Esophagus muscularis mucosa (tissue), 4 donors: ENCODE measurements at regions not wholly inside any gene's neighbourhood (a gene's known extent, or its start where the extent isn't known, plus 50 kb on each side); places are given as distances from the start of the nearest gene placed in this dataset.

Experiments
- DNase-seq: peaks from one replicate; pipeline ENCODE4 v3.0.0-alpha.2; 2017; ENCODE audit errors: extremely low spot score
- H3K27ac ChIP-seq, 4 donors: fragments of 200-600 bp; sonication (generic); replicated peaks in 1 of 4; 1 replicate in 3 of 4; 2 replicates in 1 of 4; pipeline ENCODE4 v1.5.1; 2016 to 2019; ENCODE audit warnings: mild to moderate bottlenecking in 1 of 4
- H3K27me3 ChIP-seq, 4 donors: fragments of 200-600 bp; sonication (generic); one replicate each; pipeline versions ENCODE4 v1.5.1 to v1.6.0; 2016 to 2019
- H3K36me3 ChIP-seq, 4 donors: fragments of 200-600 bp; sonication (generic); one replicate each; pipeline ENCODE4 v1.5.1; 2016 to 2019
- H3K4me1 ChIP-seq, 4 donors: fragments of 200-600 bp; sonication (generic); one replicate each; pipeline ENCODE4 v1.5.1; 2016 to 2019
- H3K4me3 ChIP-seq, 4 donors: fragments of 200-600 bp; sonication (generic); 1 replicate in 2 of 4; 2 replicates in 2 of 4; pipeline ENCODE4 v1.5.1; 2016 to 2019; ENCODE audit warnings: mild to moderate bottlenecking in 4 of 4, moderate library complexity in 1 of 4
- H3K9me3 ChIP-seq, 4 donors: fragments of 200-600 bp; sonication (generic); 1 replicate in 3 of 4; 2 replicates in 1 of 4; pipeline ENCODE4 v1.5.1; 2016 to 2019
- CTCF ChIP-seq, 3 experiments: fragments of 200-600 bp in 2 of 3; fragments of 450-650 bp in 1 of 3; sonication (generic) in 2 of 3; IDR thresholded peaks; one replicate each; pipeline ENCODE4 v1.5.1; 2017 to 2019; ENCODE audit warnings: antibody characterized with exemption in 3 of 3, mild to moderate bottlenecking in 2 of 3, moderate library complexity in 1 of 3
- EP300 ChIP-seq: sonication (generic); formaldehyde crosslinking; IDR thresholded peaks from one replicate; pipeline ENCODE4 v1.6.1; 2017; ENCODE audit warnings: antibody characterized with exemption
- POLR2A ChIP-seq: fragments of 450-650 bp; IDR thresholded peaks from one replicate; pipeline ENCODE4 v1.6.1; 2017; ENCODE audit warnings: antibody characterized with exemption, moderate library complexity, mild to moderate bottlenecking, low read depth
- POLR2AphosphoS5 ChIP-seq, 2 donors: sonication (generic); formaldehyde crosslinking; IDR thresholded peaks; one replicate each; pipeline ENCODE4 v1.6.1; 2017; ENCODE audit warnings: antibody characterized with exemption in 2 of 2
- WGBS: methylation state at CpG from one replicate; pipeline ENCODE4 v1.1.5; 2018; 5-methylcytosine and 5-hydroxymethylcytosine counted together
- intact Hi-C: fragments of 100-400 bp; cut with DNase I; formaldehyde crosslinking; loops from one replicate; pipeline ENCODE4 v1.15.1; 2023

DNA sequence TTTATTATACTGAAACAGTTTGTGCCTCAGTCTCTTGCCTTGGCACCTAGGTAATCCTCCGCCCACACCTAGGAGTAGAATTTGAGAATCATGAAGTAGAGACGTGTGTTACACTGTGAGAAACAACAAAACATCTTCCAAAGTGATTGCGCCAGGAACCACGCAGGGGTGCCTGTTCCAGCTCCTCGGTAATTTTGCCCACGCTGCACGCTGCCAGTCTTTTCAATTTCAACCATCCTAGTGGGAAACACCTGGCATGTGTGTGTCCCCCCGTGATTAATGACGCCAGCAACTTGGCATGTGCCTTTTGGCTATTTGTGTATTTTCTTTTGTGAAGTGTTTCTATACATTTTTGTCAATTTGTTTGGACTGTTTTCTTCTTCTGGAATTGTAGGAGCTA, 919.1 kb downstream of the BRD1 start:
- DNase-seq, result no peak
- WGBS, result 75% methylated on average over 9 of the region's 9 CpGs

DNA sequence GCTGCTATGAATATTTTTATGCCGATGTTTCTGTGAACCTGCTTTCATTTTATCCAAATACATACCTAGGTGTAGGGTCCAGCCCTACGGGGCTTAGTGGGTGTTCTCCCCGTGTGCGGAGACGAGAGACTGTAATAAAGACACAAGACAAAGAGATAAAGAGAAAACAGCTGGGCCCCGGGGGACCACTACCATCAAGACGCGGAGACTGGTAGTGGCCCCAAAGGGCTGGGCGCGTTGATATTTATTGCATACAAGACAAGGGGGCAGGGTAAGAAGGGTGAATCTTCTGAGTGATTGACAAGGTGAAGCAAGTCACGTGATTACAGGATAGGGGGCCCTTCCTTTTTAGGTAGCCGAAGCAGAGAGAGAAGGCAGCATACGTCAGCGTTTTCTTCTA, 920.1 kb downstream of the BRD1 start:
- H3K4me1 ChIP-seq, result no peaks in the 10 kb centered on the region
- H3K27me3 ChIP-seq, result peaks cover 0 to 31% (median 0%) of the 10 kb centered on the region in 4 donors
- H3K4me3 ChIP-seq, result no peak overlapping the region
- H3K9me3 ChIP-seq, result no peaks in the 10 kb centered on the region
- 80% methylated on average over 14 of the region's 14 CpGs for WGBS
- H3K36me3 ChIP-seq, result no peaks in the 10 kb centered on the region
- TF ChIP-seq CTCF (IDR thresholded peaks at IDR 0.05), result no peak
- no peak for TF ChIP-seq EP300
- no peak for TF ChIP-seq POLR2AphosphoS5 (IDR thresholded peaks at IDR 0.05)
- no peak for DNase-seq
- intact Hi-C loops, result no loop called here
- no peak overlapping the region for H3K27ac ChIP-seq

More for the DNA sequence above, 919.1 kb downstream of the BRD1 start:
- Histone ChIP-seq H3K4me3 (no peak overlapping the region), H3K4me1 (no peaks in the 10 kb centered on the region), H3K36me3 (no peaks in the 10 kb centered on the region), H3K27ac (no peak overlapping the region), H3K9me3 (no peaks in the 10 kb centered on the region), H3K27me3 (peaks cover 0 to 30% (median 0%) of the 10 kb centered on the region in 4 donors)
- intact Hi-C loops, result no loop called here
- TF ChIP-seq EP300, result no peak

DNA sequence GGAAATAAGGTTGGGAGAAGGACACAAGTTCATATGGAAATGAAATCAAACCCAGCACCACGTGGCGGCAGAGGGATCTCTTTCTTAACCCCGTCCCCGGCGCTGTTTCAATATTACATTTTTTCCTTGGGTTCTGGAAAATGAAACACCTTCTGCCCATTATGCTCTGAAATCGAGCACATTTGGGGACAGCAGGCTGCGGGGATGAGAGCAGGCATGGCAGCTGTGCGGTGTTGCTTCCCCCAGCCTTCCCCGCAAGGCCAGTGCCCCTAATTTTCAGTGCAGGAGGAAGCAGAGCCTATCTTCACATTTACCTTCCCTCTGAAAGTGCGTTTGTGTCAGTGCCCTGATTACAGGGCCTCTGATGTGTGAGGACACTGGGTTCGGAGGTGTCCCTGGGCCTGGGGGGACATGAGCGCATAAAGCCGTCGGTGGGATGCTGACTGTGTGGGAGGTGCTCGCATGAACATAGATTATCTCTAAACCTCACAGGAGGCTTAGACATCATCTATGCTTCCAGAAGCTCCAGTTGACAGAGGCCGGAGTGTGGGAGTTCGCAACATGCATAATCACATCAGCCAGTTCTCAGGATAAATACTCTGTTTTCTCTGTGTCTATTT, 921.3 kb downstream of the BRD1 start:
- Histone ChIP-seq H3K27ac (no peak overlapping the region), H3K36me3 (no peaks in the 10 kb centered on the region), H3K4me1 (no peaks in the 10 kb centered on the region), H3K27me3 (peaks cover 0 to 31% (median 0%) of the 10 kb centered on the region in 4 donors), H3K4me3 (no peak overlapping the region), H3K9me3 (no peaks in the 10 kb centered on the region)
- 84% methylated on average over 16 of the region's 17 CpGs for WGBS
- intact Hi-C loops, result no loop called here
- no peak for DNase-seq
- TF ChIP-seq POLR2AphosphoS5 (IDR thresholded peaks at IDR 0.05) (no peak), CTCF (IDR thresholded peaks at IDR 0.05) (no peak)

DNA sequence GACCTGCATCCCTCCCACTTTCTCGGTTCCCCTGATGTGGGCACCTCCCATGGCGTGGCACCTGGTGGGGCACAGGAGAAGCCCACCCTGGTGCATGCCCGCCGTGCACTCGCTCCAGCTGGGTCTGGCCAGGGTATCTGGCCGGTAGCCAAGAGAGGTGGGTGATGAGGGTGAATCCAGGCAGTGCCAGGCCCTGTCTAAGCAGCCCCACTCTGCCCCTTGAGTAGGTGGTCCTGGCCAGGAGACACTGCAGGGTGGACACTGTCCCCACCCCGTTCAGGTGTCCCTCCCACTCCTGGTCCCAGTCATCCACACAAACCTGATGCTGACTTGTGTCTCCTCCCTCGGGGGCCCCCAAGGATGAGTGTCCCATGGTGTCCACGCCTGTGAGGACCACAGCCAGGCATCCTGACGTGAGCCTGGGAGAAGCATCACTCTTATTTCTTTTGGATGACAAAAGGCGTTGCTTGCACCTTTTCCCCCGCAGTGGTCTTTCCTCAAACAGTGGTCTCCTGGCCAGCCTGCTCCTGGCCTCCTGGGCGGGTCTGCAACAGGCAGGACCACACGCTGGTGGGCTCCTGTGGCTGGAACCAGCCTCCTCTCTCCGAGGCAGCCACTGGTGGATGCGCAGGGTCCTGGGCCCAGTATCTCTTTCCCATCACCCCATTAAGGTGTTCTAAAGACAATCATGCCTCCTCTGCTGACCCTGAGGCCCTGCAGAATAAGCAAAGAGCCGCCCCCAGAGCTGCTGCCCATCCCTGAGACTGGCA, 922.3 kb downstream of the BRD1 start:
- no peak for DNase-seq
- no peaks in the 10 kb centered on the region for H3K9me3 ChIP-seq
- no peaks in the 10 kb centered on the region for H3K36me3 ChIP-seq
- no peak overlapping the region for H3K27ac ChIP-seq
- intact Hi-C loops, result no loop called here
- TF ChIP-seq CTCF (IDR thresholded peaks at IDR 0.05) (no peak), EP300 (no peak), POLR2AphosphoS5 (IDR thresholded peaks at IDR 0.05) (no peak), POLR2A (no peak)
- H3K27me3 ChIP-seq, result peaks cover 0 to 28% (median 0%) of the 10 kb centered on the region in 4 donors
- H3K4me3 ChIP-seq, result no peak overlapping the region
- no peaks in the 10 kb centered on the region for H3K4me1 ChIP-seq
- 78% methylated on average over 13 of the region's 17 CpGs for WGBS

DNA sequence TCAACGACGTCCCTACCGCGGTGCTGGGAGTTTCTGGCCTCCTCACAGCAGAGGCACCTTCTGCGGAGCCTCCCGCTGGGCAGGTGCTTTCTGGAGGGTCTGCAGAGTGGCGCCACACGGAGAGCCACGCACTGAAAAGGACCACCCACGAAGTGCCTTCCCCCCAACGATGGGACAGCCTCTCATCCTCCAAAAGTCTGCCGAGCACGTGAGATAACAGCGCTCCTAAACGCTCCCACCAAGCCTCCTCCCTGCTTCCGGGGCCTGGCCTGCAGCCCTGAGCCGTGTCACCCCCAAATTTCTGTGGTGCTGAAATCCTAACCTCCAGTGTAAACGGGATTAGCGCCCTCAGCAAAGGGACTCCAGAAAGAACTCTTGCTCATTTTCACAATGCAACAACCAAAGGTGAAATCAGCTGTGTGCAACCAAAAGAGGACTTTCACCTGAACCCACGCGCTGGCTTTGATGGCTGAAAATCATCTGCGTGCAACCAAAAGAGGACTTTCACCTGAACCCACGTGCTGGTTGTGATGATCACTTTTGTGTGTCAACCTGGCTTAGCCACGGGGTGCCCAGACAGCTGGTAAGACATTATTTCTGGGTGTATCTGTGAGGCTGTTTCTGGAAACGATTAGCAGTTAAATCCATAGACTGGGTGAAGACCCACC, 924.6 kb downstream of the BRD1 start:
- Histone ChIP-seq H3K4me1 (no peaks in the 10 kb centered on the region), H3K36me3 (no peaks in the 10 kb centered on the region), H3K4me3 (no peak overlapping the region), H3K9me3 (no peaks in the 10 kb centered on the region), H3K27me3 (peaks cover 0 to 31% (median 0%) of the 10 kb centered on the region in 4 donors), H3K27ac (no peak overlapping the region)
- DNase-seq, result no peak
- WGBS, result 78% methylated on average over 10 of the region's 25 CpGs
- intact Hi-C loops, result no loop called here
- TF ChIP-seq EP300, result no peak
- TF ChIP-seq POLR2A, result no peak
- TF ChIP-seq CTCF (IDR thresholded peaks at IDR 0.05), result no peak
- TF ChIP-seq POLR2AphosphoS5 (IDR thresholded peaks at IDR 0.05), result no peak
